H1 (cell line): ENCODE measurements at regions not wholly inside any gene's neighbourhood (a gene's known extent, or its start where the extent isn't known, plus 50 kb on each side); places are given as distances from the start of the nearest gene placed in this dataset.

ENCODE experiments used
- CTCF ChIA-PET: fragments of 300-600 bp; sonication (Branson Sonifier 250); formaldehyde crosslinking; loops from one replicate; lab custom pipeline; 2021; ENCODE audit not compliant: partially characterized antibody; lab: Charles Lee
- POLR2A ChIA-PET: fragments of 300-600 bp; sonication (Branson Sonifier 250); formaldehyde crosslinking; loops from one replicate; lab custom pipeline; 2021; ENCODE audit warnings: inconsistent platforms; ENCODE audit not compliant: partially characterized antibody; lab: Charles Lee
- DNase-seq, 2 experiments: peaks; one replicate each; pipeline versions ENCODE4 v3.0.0 to v3.0.0-alpha.2; 2010 to 2022; ENCODE audit warnings: low spot score in 2 of 2, low read depth in 1 of 2, mixed read lengths in 1 of 2
- FAIRE-seq: peaks from 2 replicates; lab custom pipeline; 2011; peaks lifted over from hg19 to GRCh38; lab: Jason Lieb, UNC
- H2AFZ ChIP-seq: 2 replicates; pipeline ENCODE4 v1.8.1; 2012; ENCODE audit warnings: low read length, inconsistent platforms
- H2AK5ac ChIP-seq: 2 replicates; pipeline ENCODE4 v1.6.1; 2013; ENCODE audit warnings: low read depth, low read length
- H2BK120ac ChIP-seq: replicated peaks from 2 replicates; pipeline ENCODE3; 2013; ENCODE audit warnings: low read depth, low read length, inconsistent platforms
- H2BK12ac ChIP-seq: 2 replicates; pipeline ENCODE4 v1.6.1; 2013; ENCODE audit warnings: low read depth, low read length
- H2BK15ac ChIP-seq: 2 replicates; pipeline ENCODE4 v1.6.1; 2013; ENCODE audit warnings: low read length
- H2BK20ac ChIP-seq: 2 replicates; pipeline ENCODE4 v1.6.1; 2013; ENCODE audit warnings: low read length
- H2BK5ac ChIP-seq: 2 replicates; pipeline ENCODE4 v1.6.1; 2013; ENCODE audit warnings: low read depth, low read length
- H3K14ac ChIP-seq: 2 replicates; pipeline ENCODE4 v1.6.1; 2013; ENCODE audit warnings: inconsistent platforms; ENCODE audit not compliant: insufficient read length
- H3K18ac ChIP-seq: 2 replicates; pipeline ENCODE4 v1.6.1; 2013; ENCODE audit warnings: low read length; ENCODE audit errors: extremely low read depth
- H3K23ac ChIP-seq: 2 replicates; pipeline ENCODE4 v1.6.1; 2013; ENCODE audit warnings: inconsistent platforms; ENCODE audit not compliant: insufficient read length
- H3K23me2 ChIP-seq: 2 replicates; pipeline ENCODE4 v1.6.1; 2013; ENCODE audit warnings: low read depth, low read length
- H3K27ac ChIP-seq: 2 replicates; pipeline ENCODE4 v1.6.1; 2011; ENCODE audit warnings: low read depth, low read length, inconsistent platforms
- H3K27me3 ChIP-seq, 4 experiments: replicated peaks in 1 of 4; 1 replicate in 1 of 4; 2 replicates in 3 of 4; pipeline versions ENCODE4 v1.6.1 to v1.8.1; 2011 to 2013; ENCODE audit warnings: low read length in 3 of 4, mild to moderate bottlenecking in 3 of 4, inconsistent platforms in 2 of 4, mixed read lengths in 2 of 4, moderate library complexity in 1 of 4; ENCODE audit not compliant: control insufficient read depth in 3 of 4, insufficient read depth in 3 of 4; ENCODE audit errors: extremely low read depth in 1 of 4
- H3K36me3 ChIP-seq, 4 experiments: 2 replicates each; pipeline versions ENCODE4 v1.6.1 to v1.8.1; 2011 to 2013; ENCODE audit warnings: mild to moderate bottlenecking in 4 of 4, low read length in 3 of 4, moderate library complexity in 2 of 4, control low read depth in 1 of 4, inconsistent platforms in 1 of 4; ENCODE audit not compliant: insufficient read depth in 4 of 4, control insufficient read depth in 2 of 4
- H3K4ac ChIP-seq: replicated peaks from 2 replicates; pipeline ENCODE3; 2013; ENCODE audit warnings: low read length, low read depth, mixed read lengths, inconsistent platforms; ENCODE audit not compliant: insufficient read length
- H3K4me1 ChIP-seq, 4 experiments: replicated peaks in 1 of 4; 1 replicate in 1 of 4; 2 replicates in 3 of 4; pipeline versions ENCODE4 v1.6.1 to v1.8.1; 2011 to 2013; ENCODE audit warnings: low read length in 3 of 4, inconsistent platforms in 2 of 4, mixed read lengths in 1 of 4; ENCODE audit not compliant: insufficient read depth in 4 of 4, control insufficient read depth in 3 of 4
- H3K4me2 ChIP-seq, 2 experiments: 2 replicates each; pipeline versions ENCODE4 v1.6.1 to v1.8.1; 2011 to 2013; ENCODE audit warnings: low read depth in 2 of 2, low read length in 2 of 2, control low read depth in 1 of 2, inconsistent platforms in 1 of 2, mild to moderate bottlenecking in 1 of 2; ENCODE audit not compliant: insufficient read depth in 1 of 2
- H3K4me3 ChIP-seq, 4 experiments: fragments of 200-600, 300-600 bp in 1 of 4; sonication (generic), shearing (Covaris generic), sonication (Bioruptor Twin) in 1 of 4; 2 replicates each; pipeline versions ENCODE4 v1.5.1 to v1.8.1; 2011 to 2016; ENCODE audit warnings: low read length in 4 of 4, low read depth in 3 of 4, control low read depth in 2 of 4, inconsistent platforms in 2 of 4, mild to moderate bottlenecking in 2 of 4, mixed read lengths in 1 of 4, moderate library complexity in 1 of 4; ENCODE audit not compliant: insufficient read depth in 2 of 4; ENCODE audit errors: extremely low read depth in 1 of 4
- H3K56ac ChIP-seq: replicated peaks from 2 replicates; pipeline ENCODE3; 2013; ENCODE audit warnings: low read depth, mild to moderate bottlenecking, mixed read lengths, low read length, inconsistent platforms; ENCODE audit not compliant: insufficient read length
- H3K79me1 ChIP-seq: 2 replicates; pipeline ENCODE4 v1.6.1; 2013; ENCODE audit warnings: low read depth, low read length, control low read depth
- H3K79me2 ChIP-seq, 2 experiments: 2 replicates each; pipeline versions ENCODE4 v1.6.1 to v1.8.1; 2012 to 2013; ENCODE audit warnings: low read length in 2 of 2, mild to moderate bottlenecking in 2 of 2, inconsistent platforms in 1 of 2; ENCODE audit not compliant: insufficient read depth in 2 of 2, control insufficient read depth in 1 of 2
- H3K9ac ChIP-seq, 4 experiments: replicated peaks in 1 of 4; 1 replicate in 1 of 4; 2 replicates in 3 of 4; pipeline versions ENCODE4 v1.6.1 to v1.8.1; 2011 to 2013; ENCODE audit warnings: low read depth in 3 of 4, low read length in 3 of 4, control low read depth in 2 of 4, mild to moderate bottlenecking in 2 of 4, moderate library complexity in 2 of 4, inconsistent platforms in 1 of 4; ENCODE audit errors: extremely low read depth in 1 of 4
- H3K9me3 ChIP-seq, 2 experiments: 2 replicates each; pipeline versions ENCODE4 v1.6.1 to v1.8.1; 2012 to 2013; ENCODE audit warnings: mild to moderate bottlenecking in 2 of 2, moderate library complexity in 2 of 2, control low read depth in 1 of 2, inconsistent platforms in 1 of 2, low read depth in 1 of 2, low read length in 1 of 2, mixed read lengths in 1 of 2; ENCODE audit not compliant: insufficient read depth in 2 of 2
- H4K20me1 ChIP-seq, 2 experiments: replicated peaks in 1 of 2; 2 replicates each; pipeline versions ENCODE3 to v1.8.1; 2011 to 2013; ENCODE audit warnings: inconsistent platforms in 2 of 2, low read length in 2 of 2, mild to moderate bottlenecking in 1 of 2; ENCODE audit not compliant: insufficient read depth in 2 of 2, control insufficient read depth in 1 of 2
- H4K5ac ChIP-seq: 2 replicates; pipeline ENCODE4 v1.6.1; 2013; ENCODE audit warnings: low read length, low read depth, mixed read lengths, inconsistent platforms; ENCODE audit not compliant: insufficient read length
- H4K8ac ChIP-seq: 2 replicates; pipeline ENCODE4 v1.8.0; 2013; ENCODE audit warnings: mild to moderate bottlenecking, moderate library complexity, low read length, inconsistent platforms; ENCODE audit not compliant: insufficient read depth; ENCODE audit errors: extremely low read depth
- H4K91ac ChIP-seq: replicated peaks from 2 replicates; pipeline ENCODE3; 2013; ENCODE audit warnings: low read length, mixed read lengths, inconsistent platforms; ENCODE audit not compliant: insufficient read length
- BRCA1 ChIP-seq: IDR thresholded peaks from 2 replicates; pipeline ENCODE4 v1.6.1; 2012; ENCODE audit warnings: low read depth, low read length, improper control_type of control experiment
- CEBPB ChIP-seq: IDR thresholded peaks from 2 replicates; pipeline ENCODE4 v1.6.1; 2012; ENCODE audit warnings: low read depth, low read length
- EZH2 ChIP-seq: fragments of 200-600 bp; sonication (generic); IDR thresholded peaks from 2 replicates; pipeline ENCODE4 v1.7.1; 2012; ENCODE audit warnings: low read depth, mild to moderate bottlenecking, moderate library complexity, low read length, inconsistent platforms; ENCODE audit not compliant: severe bottlenecking
- FOSL1 ChIP-seq: IDR thresholded peaks from 2 replicates; pipeline ENCODE4 v1.6.1; 2011; ENCODE audit warnings: mild to moderate bottlenecking, low read depth, low read length, moderate library complexity; ENCODE audit not compliant: insufficient read depth
- GTF2F1 ChIP-seq: IDR thresholded peaks from 2 replicates; pipeline ENCODE4 v1.6.1; 2012; ENCODE audit warnings: low read depth, low read length, improper control_type of control experiment, borderline replicate concordance
- HDAC6 ChIP-seq: IDR thresholded peaks from one replicate; pipeline ENCODE4 v1.7.1; 2012; ENCODE audit warnings: low read depth, mild to moderate bottlenecking, inconsistent platforms, low read length, moderate library complexity
- JUN ChIP-seq: IDR thresholded peaks from 2 replicates; pipeline ENCODE4 v1.6.1; 2011; ENCODE audit warnings: low read depth, mild to moderate bottlenecking, improper control_type of control experiment, low read length
- KDM4A ChIP-seq: IDR thresholded peaks from one replicate; pipeline ENCODE4 v1.7.1; 2012; ENCODE audit warnings: low read depth, mild to moderate bottlenecking, moderate library complexity, low read length, inconsistent platforms; ENCODE audit not compliant: severe bottlenecking
- NRF1 ChIP-seq: IDR thresholded peaks from 2 replicates; pipeline ENCODE4 v1.6.1; 2011; ENCODE audit warnings: mild to moderate bottlenecking, low read depth, low read length, improper control_type of control experiment
- RNF2 ChIP-seq: fragments of 200-900, 300-1000 bp; sonication (generic); IDR thresholded peaks from 2 replicates; pipeline ENCODE4 v1.7.1; 2016; ENCODE audit warnings: borderline replicate concordance, low read depth, mild to moderate bottlenecking, antibody characterized with exemption, low read length; ENCODE audit not compliant: poor library complexity, severe bottlenecking; ENCODE audit errors: missing control alignments
- SIRT6 ChIP-seq: IDR thresholded peaks from one replicate; pipeline ENCODE4 v1.7.1; 2012; ENCODE audit warnings: low read length, inconsistent platforms
- TAF1 ChIP-seq: IDR thresholded peaks from 2 replicates; pipeline ENCODE4 v1.6.1; 2011; ENCODE audit warnings: mild to moderate bottlenecking, low read depth, low read length
- TAF7 ChIP-seq: optimal IDR thresholded peaks from 2 replicates; pipeline ENCODE3; 2011; ENCODE audit warnings: low read depth, mild to moderate bottlenecking, inconsistent platforms, low read length, moderate library complexity, borderline replicate concordance
- WGBS, 2 experiments: shearing (Covaris generic) in 1 of 2; methylation state at CpG; one replicate each; pipeline versions ENCODE4 v1.1.6 to v1.1.7; 2013 to 2015; ENCODE audit warnings: low lambda C conversion rate in 2 of 2, mixed read lengths in 2 of 2, inconsistent platforms in 1 of 2, low coverage in 1 of 2, missing lambda C conversion rate in 1 of 2; ENCODE audit not compliant: insufficient replicate concordance in 2 of 2, insufficient coverage in 1 of 2, insufficient read length in 1 of 2; ENCODE audit errors: extremely low coverage in 1 of 2, missing lambda C conversion rate in 1 of 2; 5-methylcytosine and 5-hydroxymethylcytosine counted together

- CTCF ChIA-PET = interaction anchor here (1.0 to 1.8 kb wide), 4 partner anchors 11 to 202 kb away, joined by 3 to 6 read pairs (median 4); no protein-coding TSS in a partner anchor
- no peak overlapping the region for H3K27ac ChIP-seq
- TF ChIP-seq TAF7 = no peak
- no peak for TF ChIP-seq SIRT6
- no peak for TF ChIP-seq RNF2
- no peak for TF ChIP-seq FOSL1
- no peak for TF ChIP-seq EZH2
- TF ChIP-seq HDAC6 = no peak
- TF ChIP-seq BRCA1 = no peak
- TF ChIP-seq JUN = no peak
- no peak for TF ChIP-seq CEBPB
- no peak for TF ChIP-seq GTF2F1
- TF ChIP-seq TAF1 = no peak
- TF ChIP-seq NRF1 = no peak
- TF ChIP-seq KDM4A = no peak
Observed at GRCh38 chr6:56839533-56840183, 115.2 kb upstream of the BEND6 start.

More at GRCh38 chr6:56839533-56840183, 115.2 kb upstream of the BEND6 start:
- no peak overlapping the region for H3K23ac ChIP-seq
- H3K4me3 ChIP-seq = peak overlapping the region in 1 of 4 experiments; percentile 98; a peak in 1 of 8 replicates
- 78% methylated on average over 6 of the region's 6 CpGs; no CpG with 5 or more reads in 1 of the 2 experiments for WGBS, 2 experiments
- no peak overlapping the region for H2BK12ac ChIP-seq
- no peak overlapping the region for H2BK15ac ChIP-seq
- POLR2A ChIA-PET = interaction anchor here (0.7 to 3.6 kb wide), 3 partner anchors 12 to 160 kb away, joined by 3 to 15 read pairs (median 3); partner anchors contain the start of gene BEND6
- H4K5ac ChIP-seq = no peak overlapping the region
- H3K9ac ChIP-seq = no peak overlapping the region
- DNase-seq (no peak), FAIRE-seq (no peak)
- H3K9me3 ChIP-seq = no peaks in the 10 kb centered on the region
- no peak overlapping the region for H3K14ac ChIP-seq
- H2AFZ ChIP-seq = no peak overlapping the region
- H2BK20ac ChIP-seq = no peak overlapping the region
- H3K27me3 ChIP-seq = no peaks in the 10 kb centered on the region
- no peak overlapping the region for H3K18ac ChIP-seq
- no peaks in the 10 kb centered on the region for H3K36me3 ChIP-seq
- H2BK5ac ChIP-seq = no peak overlapping the region
- H3K79me1 ChIP-seq = no peaks in the 10 kb centered on the region
- peaks cover 0 to under 1% of the 10 kb centered on the region in 2 experiments for H4K20me1 ChIP-seq
- H3K79me2 ChIP-seq = peaks cover 14 to 82% of the 10 kb centered on the region in 2 experiments; a peak in 3 of 4 replicates
- peaks cover 7% of the 10 kb centered on the region for H3K23me2 ChIP-seq
- H4K8ac ChIP-seq = no peak overlapping the region
- H2AK5ac ChIP-seq = no peak overlapping the region
- peaks cover 0 to 19% (median 9%) of the 10 kb centered on the region in 4 experiments; a peak in 2 of 7 replicates for H3K4me1 ChIP-seq
- no peak overlapping the region for H3K4ac ChIP-seq
- H3K56ac ChIP-seq = no peak overlapping the region
- no peak overlapping the region for H4K91ac ChIP-seq
- no peak overlapping the region for H3K4me2 ChIP-seq
- H2BK120ac ChIP-seq = no peak overlapping the region
